ENCODE measurements at regions not wholly inside any gene's neighbourhood (a gene's known extent, or its start where the extent isn't known, plus 50 kb on each side); places are given as distances from the start of the nearest gene placed in this dataset.

DNA sequence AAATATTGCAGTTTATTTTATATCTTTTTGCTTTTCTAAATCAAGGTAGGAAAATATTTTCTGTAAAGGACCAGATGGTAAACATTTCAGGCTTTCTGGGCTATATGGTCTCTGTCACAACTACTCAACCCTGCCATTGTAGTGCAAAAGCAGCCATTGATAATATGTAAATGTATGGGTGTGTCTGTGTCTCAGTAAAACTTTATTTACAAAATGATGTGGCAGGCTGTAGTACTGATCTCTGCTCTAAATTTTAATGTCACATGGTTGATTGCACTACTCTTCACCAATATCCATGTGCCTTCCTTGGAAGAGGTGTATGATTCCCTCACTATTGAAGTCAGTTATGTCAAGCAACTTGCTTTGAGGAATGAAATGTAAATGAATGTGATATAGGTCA lies 175.0 kb downstream of the GOLIM4 start:
- Mint-ChIP-seq H3K4me1 (no peaks in the 10 kb centered on the region), H3K4me3 (no peak overlapping the region), H3K27ac (no peak overlapping the region), H3K9me3 (no peaks in the 10 kb centered on the region), H3K36me3 (ENCODE audit: low read depth) (no peaks in the 10 kb centered on the region), H3K27me3 (no peaks in the 10 kb centered on the region)
- CTCF ChIA-PET: no interaction called here
- intact Hi-C loops (cut with micrococcal nuclease): no loop called here
- TF ChIP-seq, protein P1, sequence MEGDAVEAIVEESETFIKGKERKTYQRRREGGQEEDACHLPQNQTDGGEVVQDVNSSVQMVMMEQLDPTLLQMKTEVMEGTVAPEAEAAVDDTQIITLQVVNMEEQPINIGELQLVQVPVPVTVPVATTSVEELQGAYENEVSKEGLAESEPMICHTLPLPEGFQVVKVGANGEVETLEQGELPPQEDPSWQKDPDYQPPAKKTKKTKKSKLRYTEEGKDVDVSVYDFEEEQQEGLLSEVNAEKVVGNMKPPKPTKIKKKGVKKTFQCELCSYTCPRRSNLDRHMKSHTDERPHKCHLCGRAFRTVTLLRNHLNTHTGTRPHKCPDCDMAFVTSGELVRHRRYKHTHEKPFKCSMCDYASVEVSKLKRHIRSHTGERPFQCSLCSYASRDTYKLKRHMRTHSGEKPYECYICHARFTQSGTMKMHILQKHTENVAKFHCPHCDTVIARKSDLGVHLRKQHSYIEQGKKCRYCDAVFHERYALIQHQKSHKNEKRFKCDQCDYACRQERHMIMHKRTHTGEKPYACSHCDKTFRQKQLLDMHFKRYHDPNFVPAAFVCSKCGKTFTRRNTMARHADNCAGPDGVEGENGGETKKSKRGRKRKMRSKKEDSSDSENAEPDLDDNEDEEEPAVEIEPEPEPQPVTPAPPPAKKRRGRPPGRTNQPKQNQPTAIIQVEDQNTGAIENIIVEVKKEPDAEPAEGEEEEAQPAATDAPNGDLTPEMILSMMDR (IDR thresholded peaks at IDR 0.05): no peak
- DNase-seq (no peak), ATAC-seq (ENCODE audit: low read depth) (no peak)
- POLR2A ChIA-PET: no interaction called here

DNA sequence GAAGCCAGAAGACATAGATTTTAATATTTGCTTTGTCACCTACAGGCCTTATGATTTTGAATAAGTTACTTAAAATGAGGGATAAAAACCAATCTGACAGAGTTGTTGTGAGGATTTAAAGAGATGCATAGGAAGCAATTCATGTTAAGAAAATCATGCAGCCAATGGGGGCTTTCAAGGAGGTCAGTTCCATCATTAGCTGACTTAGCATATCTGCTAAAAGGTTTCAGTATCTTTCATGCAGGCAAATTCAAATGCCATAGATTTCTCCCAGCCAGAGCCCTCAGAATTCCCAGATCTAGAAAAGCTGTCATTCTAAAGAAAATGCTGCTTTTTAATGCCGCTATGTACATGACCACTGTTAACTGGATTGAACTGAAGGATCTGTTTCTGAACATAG lies 176.1 kb downstream of the GOLIM4 start:
- H3K4me3 Mint-ChIP-seq: no peak overlapping the region
- ATAC-seq (ENCODE audit: low read depth) (no peak), DNase-seq (no peak)
- H3K9me3 Mint-ChIP-seq: no peaks in the 10 kb centered on the region
- CTCF ChIA-PET: no interaction called here
- H3K4me1 Mint-ChIP-seq: no peaks in the 10 kb centered on the region
- H3K27me3 Mint-ChIP-seq: no peaks in the 10 kb centered on the region
- TF ChIP-seq, protein P1 (IDR thresholded peaks at IDR 0.05): no peak
- no peak overlapping the region for H3K27ac Mint-ChIP-seq
- intact Hi-C loops (cut with micrococcal nuclease): no loop called here
- H3K36me3 Mint-ChIP-seq (ENCODE audit: low read depth): no peaks in the 10 kb centered on the region
- POLR2A ChIA-PET: no interaction called here

DNA sequence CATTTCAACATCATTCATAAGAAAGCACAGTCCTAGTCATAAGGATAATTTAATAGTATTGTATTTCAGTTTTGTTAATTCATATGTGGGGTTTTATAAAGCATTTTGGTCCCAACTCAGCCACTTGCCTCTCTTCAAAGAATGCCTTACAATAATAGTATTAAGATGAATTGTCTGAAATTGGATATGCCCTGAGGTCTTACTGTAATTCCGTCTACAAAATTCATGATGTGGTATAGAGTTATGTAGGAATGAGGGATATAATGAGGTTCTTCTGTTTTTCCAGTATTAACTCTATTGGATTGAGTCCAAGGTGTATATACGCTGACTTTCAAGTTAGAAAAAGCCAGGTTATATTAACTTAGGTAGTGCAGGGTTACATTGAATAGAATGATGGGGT lies 177.0 kb downstream of the GOLIM4 start:
- ChIA-PET POLR2A (no interaction called here), CTCF (no interaction called here)
- H3K27me3 Mint-ChIP-seq: no peaks in the 10 kb centered on the region
- H3K9me3 Mint-ChIP-seq: no peaks in the 10 kb centered on the region
- no peak overlapping the region for H3K27ac Mint-ChIP-seq
- ATAC-seq (ENCODE audit: low read depth) (no peak), DNase-seq (no peak)
- H3K4me1 Mint-ChIP-seq: no peaks in the 10 kb centered on the region
- H3K4me3 Mint-ChIP-seq: no peak overlapping the region
- intact Hi-C loops (cut with micrococcal nuclease): no loop called here
- TF ChIP-seq, protein P1 (IDR thresholded peaks at IDR 0.05): no peak
- H3K36me3 Mint-ChIP-seq (ENCODE audit: low read depth): no peaks in the 10 kb centered on the region

DNA sequence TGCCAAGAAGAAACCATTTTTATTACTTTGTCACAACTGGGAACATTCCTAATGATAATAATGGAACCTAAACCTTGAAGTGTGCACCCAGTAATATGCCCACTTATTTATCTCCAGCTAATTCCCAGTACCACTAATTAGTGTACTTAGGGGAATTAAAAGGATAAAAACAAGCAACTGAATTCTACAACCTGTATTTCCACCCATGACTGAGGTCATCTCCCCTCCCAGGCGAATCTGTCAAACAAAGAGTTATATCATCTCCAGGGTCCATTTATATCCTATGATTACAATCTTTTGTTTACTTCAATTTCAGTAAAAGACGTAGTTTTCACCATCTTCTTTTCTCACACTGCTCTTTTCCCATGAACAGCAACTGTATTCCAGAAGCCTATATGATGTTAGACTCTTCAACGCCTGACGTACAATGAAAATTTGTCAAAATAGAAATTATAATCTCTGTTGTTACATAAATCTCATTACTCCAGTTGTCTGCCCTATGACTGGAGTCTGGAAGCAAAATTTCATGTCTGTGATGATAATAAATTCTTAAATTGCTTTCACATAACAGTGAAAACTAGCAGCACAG lies 177.6 kb downstream of the GOLIM4 start:
- Mint-ChIP-seq H3K36me3 (ENCODE audit: low read depth) (no peaks in the 10 kb centered on the region), H3K27me3 (no peaks in the 10 kb centered on the region), H3K9me3 (no peaks in the 10 kb centered on the region), H3K27ac (no peak overlapping the region), H3K4me1 (no peaks in the 10 kb centered on the region), H3K4me3 (no peak overlapping the region)
- ATAC-seq (ENCODE audit: low read depth) (no peak), DNase-seq (no peak)
- CTCF ChIA-PET: no interaction called here
- TF ChIP-seq, protein P1 (IDR thresholded peaks at IDR 0.05): no peak
- POLR2A ChIA-PET: no interaction called here
- intact Hi-C loops (cut with micrococcal nuclease): no loop called here

DNA sequence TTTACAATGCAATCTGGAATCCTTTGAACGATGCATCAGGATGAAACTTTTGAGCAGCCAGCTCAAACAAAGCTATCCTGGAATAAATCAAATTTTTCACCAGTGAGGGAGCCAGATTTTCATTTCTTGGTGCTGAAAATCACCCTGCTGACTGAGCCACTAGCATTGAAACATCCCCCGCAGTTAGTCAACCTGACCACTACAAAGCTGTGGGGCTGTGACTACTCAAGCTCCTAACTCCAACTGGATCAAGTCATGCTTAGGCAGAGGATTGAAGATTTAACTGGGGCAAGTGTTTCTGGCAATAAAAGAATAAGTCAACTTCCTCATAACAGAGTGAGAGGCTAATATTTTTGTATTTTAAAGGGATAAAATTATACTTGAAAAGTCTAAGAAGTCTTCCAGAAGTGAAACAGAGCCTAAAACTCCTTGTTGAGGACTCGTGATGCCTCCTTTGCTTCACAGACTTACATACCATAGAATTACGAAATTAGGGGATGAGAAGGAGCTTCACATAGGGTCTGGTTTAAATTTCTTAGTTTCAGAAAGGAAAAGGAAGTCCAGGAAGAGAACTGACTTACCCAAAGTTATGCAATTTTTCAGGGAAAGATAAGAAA lies 177.8 kb downstream of the SERPINI1 start:
- no peak for DNase-seq
- Mint-ChIP-seq H3K4me3 (no peak overlapping the region), H3K9me3 (no peaks in the 10 kb centered on the region), H3K27ac (no peak overlapping the region), H3K36me3 (ENCODE audit: low read depth) (no peaks in the 10 kb centered on the region), H3K27me3 (peaks cover 6% of the 10 kb centered on the region), H3K4me1 (no peaks in the 10 kb centered on the region)
- POLR2A ChIA-PET: no interaction called here
- CTCF ChIA-PET: interaction anchor here (0.6 kb wide), 1 partner anchor 48 kb away, joined by 3 read pairs; no protein-coding TSS in a partner anchor
- TF ChIP-seq, protein P1 (IDR thresholded peaks at IDR 0.05): no peak
- intact Hi-C loops (cut with micrococcal nuclease): no loop called here
- ATAC-seq (ENCODE audit: low read depth): no peak

Measured in activated B cell treated with CpG ODN at 0.5 μM for 24 hours (primary cell).